ENCODE measurements at regions not wholly inside any gene's neighbourhood (a gene's known extent, or its start where the extent isn't known, plus 50 kb on each side); places are given as distances from the start of the nearest gene placed in this dataset.

DNA sequence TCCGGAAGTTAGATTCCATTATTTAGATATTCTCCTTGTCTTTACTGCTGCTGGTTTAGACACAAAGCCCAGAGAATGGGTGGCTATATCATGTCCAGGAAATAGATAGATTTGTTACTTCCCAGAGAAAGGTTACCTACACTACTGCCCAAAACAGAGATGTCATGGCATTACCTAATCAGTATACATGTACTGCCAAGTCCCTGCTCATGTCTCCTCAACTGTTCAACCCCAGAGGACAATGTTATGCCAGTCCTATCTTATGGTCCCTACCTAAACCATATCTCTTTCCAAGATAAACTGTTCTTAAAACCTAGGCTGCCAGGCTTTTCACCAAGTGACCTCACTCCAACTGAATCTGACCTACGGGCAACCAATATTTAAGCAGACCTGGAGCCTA, 209.5 kb upstream of the AR start:
- TF ChIP-seq SREBF2 (IDR thresholded peaks at IDR 0.05), result no peak
- TF ChIP-seq, protein P1, sequence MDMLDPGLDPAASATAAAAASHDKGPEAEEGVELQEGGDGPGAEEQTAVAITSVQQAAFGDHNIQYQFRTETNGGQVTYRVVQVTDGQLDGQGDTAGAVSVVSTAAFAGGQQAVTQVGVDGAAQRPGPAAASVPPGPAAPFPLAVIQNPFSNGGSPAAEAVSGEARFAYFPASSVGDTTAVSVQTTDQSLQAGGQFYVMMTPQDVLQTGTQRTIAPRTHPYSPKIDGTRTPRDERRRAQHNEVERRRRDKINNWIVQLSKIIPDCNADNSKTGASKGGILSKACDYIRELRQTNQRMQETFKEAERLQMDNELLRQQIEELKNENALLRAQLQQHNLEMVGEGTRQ (IDR thresholded peaks at IDR 0.05), result no peak
- TF ChIP-seq, protein P2, sequence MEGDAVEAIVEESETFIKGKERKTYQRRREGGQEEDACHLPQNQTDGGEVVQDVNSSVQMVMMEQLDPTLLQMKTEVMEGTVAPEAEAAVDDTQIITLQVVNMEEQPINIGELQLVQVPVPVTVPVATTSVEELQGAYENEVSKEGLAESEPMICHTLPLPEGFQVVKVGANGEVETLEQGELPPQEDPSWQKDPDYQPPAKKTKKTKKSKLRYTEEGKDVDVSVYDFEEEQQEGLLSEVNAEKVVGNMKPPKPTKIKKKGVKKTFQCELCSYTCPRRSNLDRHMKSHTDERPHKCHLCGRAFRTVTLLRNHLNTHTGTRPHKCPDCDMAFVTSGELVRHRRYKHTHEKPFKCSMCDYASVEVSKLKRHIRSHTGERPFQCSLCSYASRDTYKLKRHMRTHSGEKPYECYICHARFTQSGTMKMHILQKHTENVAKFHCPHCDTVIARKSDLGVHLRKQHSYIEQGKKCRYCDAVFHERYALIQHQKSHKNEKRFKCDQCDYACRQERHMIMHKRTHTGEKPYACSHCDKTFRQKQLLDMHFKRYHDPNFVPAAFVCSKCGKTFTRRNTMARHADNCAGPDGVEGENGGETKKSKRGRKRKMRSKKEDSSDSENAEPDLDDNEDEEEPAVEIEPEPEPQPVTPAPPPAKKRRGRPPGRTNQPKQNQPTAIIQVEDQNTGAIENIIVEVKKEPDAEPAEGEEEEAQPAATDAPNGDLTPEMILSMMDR (IDR thresholded peaks at IDR 0.05), result no peak
